ENCODE measurements at regions not wholly inside any gene's neighbourhood (a gene's known extent, or its start where the extent isn't known, plus 50 kb on each side); places are given as distances from the start of the nearest gene placed in this dataset.

GRCh38 chr14:58833634-58834378, 196.0 kb downstream of the DACT1 start:
- DNase-seq: no peak
- Mint-ChIP-seq H3K9me3 (no peaks in the 10 kb centered on the region), H3K36me3 (ENCODE audit: low read depth) (no peaks in the 10 kb centered on the region)

GRCh38 chr14:58836303-58836974, 198.7 kb downstream of the DACT1 start:
- no peak overlapping the region for H3K4me3 Mint-ChIP-seq
- no peaks in the 10 kb centered on the region for H3K27me3 Mint-ChIP-seq
- no peak for DNase-seq
- H3K36me3 Mint-ChIP-seq (ENCODE audit: low read depth): no peaks in the 10 kb centered on the region
- H3K9me3 Mint-ChIP-seq: no peaks in the 10 kb centered on the region
- H3K4me1 Mint-ChIP-seq (ENCODE audit: low read depth): no peaks in the 10 kb centered on the region
- H3K27ac Mint-ChIP-seq: no peak overlapping the region

More at GRCh38 chr14:58833634-58834378, 196.0 kb downstream of the DACT1 start:
- Mint-ChIP-seq H3K27me3 (no peaks in the 10 kb centered on the region), H3K4me1 (ENCODE audit: low read depth) (peaks cover 3% of the 10 kb centered on the region), H3K4me3 (no peak overlapping the region), H3K27ac (no peak overlapping the region)

DNA sequence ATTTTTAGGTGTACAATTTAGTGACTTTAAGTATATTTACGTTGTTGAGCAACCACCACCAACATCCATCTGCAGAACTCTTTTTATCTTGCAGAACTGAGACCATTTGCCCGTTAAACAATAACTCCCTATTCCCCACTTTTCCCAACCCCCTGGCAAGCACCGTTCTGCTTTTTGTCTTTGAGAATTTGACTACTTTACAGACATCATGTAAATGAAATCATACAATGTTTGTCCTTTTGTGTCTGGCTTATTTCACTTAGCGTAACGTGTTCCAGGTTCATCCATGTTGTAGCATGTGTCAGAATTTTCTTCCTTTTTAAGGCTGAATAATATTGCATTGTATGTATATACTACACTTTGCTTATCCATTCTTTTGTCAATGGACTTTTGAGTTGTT, 201.5 kb downstream of the DACT1 start:
- Mint-ChIP-seq H3K27me3 (no peaks in the 10 kb centered on the region), H3K27ac (no peak overlapping the region), H3K36me3 (ENCODE audit: low read depth) (no peaks in the 10 kb centered on the region), H3K4me1 (ENCODE audit: low read depth) (no peaks in the 10 kb centered on the region), H3K4me3 (no peak overlapping the region), H3K9me3 (no peaks in the 10 kb centered on the region)
- no peak for DNase-seq

GRCh38 chr14:58844544-58844943, 206.8 kb downstream of the DACT1 start:
- Mint-ChIP-seq H3K36me3 (ENCODE audit: low read depth) (no peaks in the 10 kb centered on the region), H3K27me3 (no peaks in the 10 kb centered on the region), H3K27ac (no peak overlapping the region), H3K4me3 (no peak overlapping the region), H3K9me3 (no peaks in the 10 kb centered on the region), H3K4me1 (ENCODE audit: low read depth) (no peaks in the 10 kb centered on the region)
- DNase-seq: no peak

DNA sequence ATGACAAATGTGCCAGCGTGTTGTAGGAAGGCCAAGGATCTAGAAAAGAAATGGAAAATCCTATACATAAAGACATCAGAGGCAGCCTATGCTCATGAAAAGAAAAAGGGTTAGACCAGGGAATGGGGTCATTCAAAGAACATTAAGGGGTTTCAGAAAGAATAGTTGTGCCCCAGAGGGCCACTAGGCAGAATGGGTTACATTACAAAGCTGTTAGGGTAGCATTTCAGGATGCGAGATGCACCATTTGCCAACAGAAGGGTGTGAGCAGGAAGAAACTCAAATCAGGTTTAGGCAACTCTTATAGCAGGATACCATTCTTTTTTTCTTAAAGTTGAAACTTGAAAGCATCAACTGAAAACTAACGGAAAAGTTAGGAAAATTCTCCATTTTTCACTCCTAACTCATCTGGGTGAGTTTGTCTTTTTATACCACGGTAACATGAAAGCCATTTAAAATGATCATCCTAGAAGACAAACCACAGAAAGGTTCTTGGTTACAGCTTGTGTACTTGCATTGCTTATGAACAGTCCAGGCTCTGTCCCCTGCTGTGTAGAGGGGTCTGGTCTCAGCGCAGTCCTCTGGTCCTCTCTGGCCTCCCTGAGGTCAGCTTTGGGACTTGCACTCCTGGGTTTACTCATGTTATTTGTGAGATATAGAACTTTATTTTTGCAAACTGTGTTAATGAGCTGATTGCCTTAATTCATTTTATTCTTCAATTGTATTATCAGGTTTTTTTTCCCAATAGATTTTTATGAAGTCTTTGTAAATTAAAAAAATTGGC, 209.1 kb downstream of the DACT1 start:
- no peak for DNase-seq
- no peaks in the 10 kb centered on the region for H3K27me3 Mint-ChIP-seq
- H3K27ac Mint-ChIP-seq: no peak overlapping the region
- no peaks in the 10 kb centered on the region for H3K36me3 Mint-ChIP-seq (ENCODE audit: low read depth)
- no peaks in the 10 kb centered on the region for H3K9me3 Mint-ChIP-seq
- H3K4me1 Mint-ChIP-seq (ENCODE audit: low read depth): no peaks in the 10 kb centered on the region
- H3K4me3 Mint-ChIP-seq: no peak overlapping the region

DNA sequence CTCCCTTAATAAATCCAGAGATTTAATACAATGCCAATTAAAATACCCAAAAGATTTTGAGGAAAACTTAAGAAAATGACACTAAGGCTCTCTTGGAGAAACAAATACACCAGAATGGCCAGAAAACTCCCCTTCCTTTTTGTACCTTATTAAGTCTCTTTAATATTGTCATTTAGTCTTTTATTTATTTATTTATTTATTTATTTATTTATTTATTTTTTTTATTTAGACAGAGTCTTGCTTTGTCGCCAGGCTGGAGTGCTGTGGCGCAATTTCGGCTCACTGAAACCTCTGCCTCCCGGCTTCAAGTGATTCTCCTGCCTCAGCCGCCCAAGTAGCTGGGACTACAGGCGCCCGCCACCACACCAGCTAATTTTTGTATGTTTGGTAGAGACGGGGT, 210.6 kb downstream of the DACT1 start:
- no peak for DNase-seq
- H3K36me3 Mint-ChIP-seq (ENCODE audit: low read depth): no peaks in the 10 kb centered on the region
- no peak overlapping the region for H3K4me3 Mint-ChIP-seq
- H3K27ac Mint-ChIP-seq: no peak overlapping the region
- H3K27me3 Mint-ChIP-seq: no peaks in the 10 kb centered on the region
- no peaks in the 10 kb centered on the region for H3K4me1 Mint-ChIP-seq (ENCODE audit: low read depth)
- no peaks in the 10 kb centered on the region for H3K9me3 Mint-ChIP-seq

GRCh38 chr14:58849601-58850000, 211.8 kb downstream of the DACT1 start:
- Mint-ChIP-seq H3K4me3 (no peak overlapping the region), H3K9me3 (no peaks in the 10 kb centered on the region), H3K27ac (no peak overlapping the region), H3K27me3 (no peaks in the 10 kb centered on the region), H3K4me1 (ENCODE audit: low read depth) (no peaks in the 10 kb centered on the region), H3K36me3 (ENCODE audit: low read depth) (no peaks in the 10 kb centered on the region)
- DNase-seq: no peak

DNA sequence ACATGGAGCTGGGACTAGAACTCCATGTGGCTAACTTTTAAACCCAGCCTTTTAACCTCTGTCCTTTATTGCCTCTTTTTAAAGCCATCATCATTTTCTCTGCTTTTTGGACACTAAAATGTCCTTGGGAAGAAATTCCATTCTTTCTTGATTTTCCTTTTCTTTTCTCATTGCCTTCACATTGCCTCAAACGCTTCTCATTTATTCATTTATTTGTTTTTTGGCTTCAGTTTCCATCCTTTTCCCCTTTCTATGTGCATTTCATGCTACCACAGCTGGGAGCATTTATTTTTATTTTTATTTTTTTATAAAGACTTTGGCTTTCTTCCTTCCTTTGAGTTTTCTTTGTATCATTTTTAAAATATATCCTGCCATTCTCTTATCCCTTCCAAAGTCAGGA, 212.2 kb downstream of the DACT1 start:
- Mint-ChIP-seq H3K27me3 (no peaks in the 10 kb centered on the region), H3K4me1 (ENCODE audit: low read depth) (no peaks in the 10 kb centered on the region), H3K4me3 (no peak overlapping the region), H3K36me3 (ENCODE audit: low read depth) (no peaks in the 10 kb centered on the region), H3K27ac (no peak overlapping the region), H3K9me3 (no peaks in the 10 kb centered on the region)
- no peak for DNase-seq

DNA sequence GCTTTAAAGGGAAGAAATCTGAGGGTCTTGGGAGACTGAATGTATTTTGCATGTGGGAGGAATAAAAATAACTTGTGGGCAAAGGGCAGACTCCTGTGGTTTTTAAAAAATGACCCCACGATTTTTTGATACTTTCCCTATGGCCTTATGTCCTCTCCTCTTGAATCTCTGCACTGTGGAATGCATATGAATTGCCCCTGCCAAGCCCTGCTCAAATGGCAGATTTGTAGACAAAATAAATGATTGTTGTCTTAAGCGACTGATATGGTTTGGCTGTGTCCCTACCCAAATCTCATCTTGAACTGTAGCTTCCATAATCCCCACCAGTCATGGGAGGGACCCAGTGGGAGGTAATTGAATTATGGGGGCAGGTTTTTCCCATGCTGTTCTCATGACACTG, 223.8 kb downstream of the DACT1 start:
- Mint-ChIP-seq H3K4me3 (no peak overlapping the region), H3K36me3 (ENCODE audit: low read depth) (no peaks in the 10 kb centered on the region), H3K9me3 (peaks cover 20% of the 10 kb centered on the region), H3K27ac (no peak overlapping the region), H3K27me3 (peaks cover 5% of the 10 kb centered on the region), H3K4me1 (ENCODE audit: low read depth) (no peaks in the 10 kb centered on the region)
- no peak for DNase-seq

- Mint-ChIP-seq H3K4me1 (ENCODE audit: low read depth) (no peaks in the 10 kb centered on the region), H3K4me3 (no peak overlapping the region), H3K36me3 (ENCODE audit: low read depth) (no peaks in the 10 kb centered on the region)
Observed at GRCh38 chr14:58862416-58863160, 224.8 kb downstream of the DACT1 start.

GRCh38 chr14:58863661-58864345, 226.0 kb downstream of the DACT1 start:
- DNase-seq: no peak
- Mint-ChIP-seq H3K4me3 (no peak overlapping the region), H3K9me3 (peaks cover 8% of the 10 kb centered on the region), H3K27me3 (peaks cover 5% of the 10 kb centered on the region), H3K4me1 (ENCODE audit: low read depth) (no peaks in the 10 kb centered on the region), H3K27ac (no peak overlapping the region), H3K36me3 (ENCODE audit: low read depth) (no peaks in the 10 kb centered on the region)

More at GRCh38 chr14:58862416-58863160, 224.8 kb downstream of the DACT1 start:
- no peak overlapping the region for H3K27ac Mint-ChIP-seq
- no peak for DNase-seq
- H3K27me3 Mint-ChIP-seq: peaks cover 5% of the 10 kb centered on the region
- H3K9me3 Mint-ChIP-seq: peaks cover 20% of the 10 kb centered on the region

DNA sequence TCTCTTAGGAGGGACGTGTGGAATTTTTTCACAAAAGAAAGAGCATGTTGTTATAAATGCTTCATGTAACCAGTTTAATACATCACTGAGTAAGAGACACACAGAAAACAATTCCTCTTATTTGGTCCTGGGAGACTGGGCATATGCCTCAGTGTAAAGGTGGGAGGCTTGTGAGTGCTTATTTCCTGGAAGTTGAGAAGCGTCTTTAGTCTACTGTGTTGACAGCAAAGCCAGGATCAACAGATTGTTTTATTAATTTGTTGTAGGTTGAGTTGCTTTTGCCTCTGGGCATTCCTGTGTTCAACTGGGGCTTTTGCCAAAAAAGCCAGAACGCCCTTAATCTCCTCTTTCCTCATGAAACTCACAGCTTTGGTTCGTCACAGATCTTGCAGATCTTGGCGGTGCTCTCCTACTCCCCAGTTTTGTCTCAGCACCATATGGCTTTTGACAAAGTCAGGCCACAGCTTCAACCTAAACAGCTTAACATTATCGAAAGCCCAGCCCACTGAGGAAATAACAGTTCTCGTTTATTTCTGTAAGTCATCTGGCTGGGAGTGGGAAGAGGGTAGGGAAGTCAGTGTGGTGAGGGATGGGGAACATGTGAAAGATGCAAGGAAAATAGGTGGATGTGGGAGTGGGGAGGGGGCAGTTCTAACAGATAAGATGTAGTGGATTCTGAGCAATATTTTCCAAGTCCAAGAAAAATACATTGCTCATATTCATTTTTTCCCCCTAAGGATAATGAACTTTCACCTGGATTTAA, 227.2 kb downstream of the DACT1 start:
- Mint-ChIP-seq H3K4me3 (no peak overlapping the region), H3K27me3 (peaks cover 5% of the 10 kb centered on the region), H3K27ac (no peak overlapping the region), H3K9me3 (no peaks in the 10 kb centered on the region), H3K4me1 (ENCODE audit: low read depth) (no peaks in the 10 kb centered on the region), H3K36me3 (ENCODE audit: low read depth) (no peaks in the 10 kb centered on the region)
- DNase-seq: no peak

- Mint-ChIP-seq H3K36me3 (ENCODE audit: low read depth) (no peaks in the 10 kb centered on the region), H3K4me3 (no peak overlapping the region), H3K4me1 (ENCODE audit: low read depth) (no peaks in the 10 kb centered on the region), H3K27me3 (peaks cover 5% of the 10 kb centered on the region), H3K9me3 (no peaks in the 10 kb centered on the region), H3K27ac (no peak overlapping the region)
- no peak for DNase-seq
Observed at GRCh38 chr14:58865514-58866281, 227.9 kb downstream of the DACT1 start.

Data from activated T-cell treated with anti-CD3 and anti-CD28 coated beads, Interleukin-2, amount 50 U/mL, for 24 hours (primary cell).